HEK293T (cell line): ENCODE measurements at regions not wholly inside any gene's neighbourhood (a gene's known extent, or its start where the extent isn't known, plus 50 kb on each side); places are given as distances from the start of the nearest gene placed in this dataset.

ENCODE experiments used
- CTCF ChIA-PET: fragments of 350-600 bp; formaldehyde crosslinking; extraction: SDS; loops from one replicate; lab custom pipeline; 2021; ENCODE audit warnings: antibody characterized with exemption, inconsistent platforms; lab: Yijun Ruan, JAX
- POLR2A ChIA-PET: fragments of 350-600 bp; formaldehyde crosslinking; extraction: SDS; loops from one replicate; lab custom pipeline; 2020; ENCODE audit warnings: antibody characterized with exemption, inconsistent platforms; lab: Yijun Ruan, JAX
- DNase-seq: peaks from one replicate; pipeline ENCODE4 v3.0.0; 2012; ENCODE audit warnings: mixed read lengths; ENCODE audit errors: extremely low spot score
- ARNT ChIP-seq: fragments of 450-650 bp; IDR thresholded peaks from 2 replicates; pipeline ENCODE4 v1.6.1; 2017; ENCODE audit warnings: mild to moderate bottlenecking
- BHLHE40 ChIP-seq: fragments of 450-650 bp; IDR thresholded peaks from 2 replicates; pipeline ENCODE4 v1.6.1; 2016; ENCODE audit warnings: mild to moderate bottlenecking, moderate library complexity, borderline replicate concordance
- CTBP1 ChIP-seq: fragments of 450-650 bp; IDR thresholded peaks from 2 replicates; pipeline ENCODE4 v1.6.1; 2016; ENCODE audit warnings: borderline replicate concordance
- ELF4 ChIP-seq: fragments of 450-650 bp; IDR thresholded peaks from 2 replicates; pipeline ENCODE4 v1.6.1; 2017; ENCODE audit warnings: antibody characterized with exemption
- FOXA1 ChIP-seq: fragments of 450-650 bp; IDR thresholded peaks from 2 replicates; pipeline ENCODE4 v1.6.1; 2016; ENCODE audit warnings: mild to moderate bottlenecking
- FOXK2 ChIP-seq: fragments of 450-650 bp; IDR thresholded peaks from 2 replicates; pipeline ENCODE4 v1.6.1; 2016; ENCODE audit warnings: mild to moderate bottlenecking
- FOXM1 ChIP-seq: fragments of 450-650 bp; IDR thresholded peaks from 2 replicates; pipeline ENCODE4 v1.6.1; 2017; ENCODE audit warnings: mild to moderate bottlenecking, borderline replicate concordance
- HDGF ChIP-seq: fragments of 450-650 bp; IDR thresholded peaks from 2 replicates; pipeline ENCODE4 v1.6.1; 2017; ENCODE audit warnings: antibody characterized with exemption, borderline replicate concordance
- L3MBTL2 ChIP-seq: fragments of 450-650 bp; conservative IDR thresholded peaks from 2 replicates; pipeline ENCODE4 v1.6.1; 2016; ENCODE audit warnings: mild to moderate bottlenecking
- LEF1 ChIP-seq: fragments of 450-650 bp; IDR thresholded peaks from 2 replicates; pipeline ENCODE4 v1.6.1; 2017; ENCODE audit warnings: mild to moderate bottlenecking, borderline replicate concordance
- NFRKB ChIP-seq: fragments of 450-650 bp; IDR thresholded peaks from 2 replicates; pipeline ENCODE4 v1.6.1; 2016; ENCODE audit warnings: mild to moderate bottlenecking, moderate library complexity
- SP1 ChIP-seq: fragments of 450-650 bp; IDR thresholded peaks from 2 replicates; pipeline ENCODE4 v1.6.1; 2017
- SUZ12 ChIP-seq: fragments of 450-650 bp; IDR thresholded peaks from 2 replicates; pipeline ENCODE4 v1.6.1; 2016; ENCODE audit warnings: mild to moderate bottlenecking
- TARDBP ChIP-seq: fragments of 450-650 bp; IDR thresholded peaks from 2 replicates; pipeline ENCODE4 v1.6.1; 2016
- ZNF384 ChIP-seq: fragments of 450-650 bp; IDR thresholded peaks from 2 replicates; pipeline ENCODE4 v1.6.1; 2016
- TF ChIP-seq, protein P1 (sequence below): fragments of 450-650 bp; IDR thresholded peaks from 2 replicates; pipeline ENCODE4 v1.6.1; 2016

DNA sequence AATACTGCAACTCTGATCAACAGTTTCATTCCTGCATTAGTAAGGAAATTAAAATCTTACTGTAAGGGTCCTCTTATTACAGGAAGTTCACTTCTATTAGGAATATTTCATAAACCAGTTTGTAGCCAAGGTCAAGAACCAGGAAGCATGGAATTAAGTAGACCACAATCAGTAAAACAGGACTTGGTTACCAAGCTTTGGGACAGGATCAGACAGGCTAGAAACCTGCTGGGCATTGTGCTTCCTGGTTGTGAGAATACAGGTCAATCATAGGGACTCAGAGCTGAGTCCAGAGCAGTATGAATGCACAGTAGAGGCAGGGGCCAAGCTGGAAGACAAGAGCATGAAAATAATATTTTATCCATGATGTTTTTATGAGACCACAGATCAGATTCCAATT lies 248.0 kb downstream of the IKZF2 start:
- DNase-seq, result no peak
- CTCF ChIA-PET, result no interaction called here
- POLR2A ChIA-PET, result no interaction called here
- TF ChIP-seq FOXA1, result no peak
- TF ChIP-seq L3MBTL2, result no peak
- TF ChIP-seq, protein P1, sequence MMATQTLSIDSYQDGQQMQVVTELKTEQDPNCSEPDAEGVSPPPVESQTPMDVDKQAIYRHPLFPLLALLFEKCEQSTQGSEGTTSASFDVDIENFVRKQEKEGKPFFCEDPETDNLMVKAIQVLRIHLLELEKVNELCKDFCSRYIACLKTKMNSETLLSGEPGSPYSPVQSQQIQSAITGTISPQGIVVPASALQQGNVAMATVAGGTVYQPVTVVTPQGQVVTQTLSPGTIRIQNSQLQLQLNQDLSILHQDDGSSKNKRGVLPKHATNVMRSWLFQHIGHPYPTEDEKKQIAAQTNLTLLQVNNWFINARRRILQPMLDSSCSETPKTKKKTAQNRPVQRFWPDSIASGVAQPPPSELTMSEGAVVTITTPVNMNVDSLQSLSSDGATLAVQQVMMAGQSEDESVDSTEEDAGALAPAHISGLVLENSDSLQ, result no peak
- no peak for TF ChIP-seq TARDBP
- TF ChIP-seq FOXM1, result no peak
- TF ChIP-seq ZNF384, result no peak
- TF ChIP-seq BHLHE40, result no peak
- no peak for TF ChIP-seq ARNT

DNA sequence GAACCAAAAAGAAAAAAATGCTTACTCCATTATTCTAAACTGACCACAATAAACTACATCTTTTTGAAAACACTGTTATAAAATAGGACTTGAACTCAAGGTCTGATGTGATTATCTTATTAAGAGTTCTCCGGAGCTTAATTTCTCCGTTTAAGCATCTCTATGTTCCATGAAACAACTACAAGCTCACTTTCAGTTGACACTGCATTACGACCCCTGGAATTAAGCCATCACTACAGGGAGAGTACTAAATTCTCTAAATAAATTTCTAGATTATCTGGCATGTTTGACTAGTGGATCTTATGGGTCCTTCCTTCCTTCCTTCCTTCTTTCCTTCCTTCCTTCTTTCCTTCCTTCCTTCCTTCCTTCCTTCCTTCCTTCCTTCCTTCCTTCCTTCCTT lies 249.0 kb downstream of the IKZF2 start:
- DNase-seq, result no peak
- CTCF ChIA-PET, result no interaction called here
- TF ChIP-seq ELF4 (no peak), ARNT (no peak), CTBP1 (no peak), HDGF (no peak), LEF1 (no peak), NFRKB (no peak), SP1 (no peak), FOXA1 (no peak), FOXM1 (no peak), SUZ12 (no peak), L3MBTL2 (no peak)
- POLR2A ChIA-PET, result no interaction called here

DNA sequence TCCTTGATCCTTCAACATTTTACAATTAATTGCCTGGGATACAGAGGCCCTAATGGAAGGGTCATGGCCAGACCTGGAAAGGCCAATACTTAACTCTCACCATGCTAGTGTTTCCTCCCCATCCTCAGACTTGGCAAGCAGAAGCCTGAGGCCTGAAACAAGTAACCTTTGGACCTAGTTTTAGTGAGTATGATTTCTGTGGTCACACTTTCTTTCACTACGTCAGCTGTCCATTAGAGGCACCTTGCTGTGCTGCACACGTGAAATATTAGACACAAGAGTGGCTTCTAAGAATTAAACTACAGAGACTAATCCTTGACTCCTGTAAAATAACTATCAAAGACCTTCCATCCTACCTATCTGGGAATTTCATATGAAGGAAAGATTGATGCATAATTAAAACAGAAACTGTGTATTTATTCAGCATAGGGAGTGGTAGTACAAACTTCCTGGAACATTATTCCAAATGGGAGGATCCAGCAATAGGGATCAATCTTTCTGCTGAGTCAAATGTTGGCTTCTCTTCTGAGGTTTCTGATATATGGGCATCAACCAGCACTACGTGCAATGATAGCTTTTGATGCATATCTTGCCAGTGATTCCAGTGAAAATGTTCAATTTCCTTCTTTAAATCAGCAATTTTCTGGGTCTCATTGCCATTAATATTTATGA lies 249.7 kb downstream of the IKZF2 start:
- ChIA-PET POLR2A (no interaction called here), CTCF (no interaction called here)
- TF ChIP-seq TARDBP (no peak), FOXK2 (no peak), NFRKB (no peak), ZNF384 (no peak), BHLHE40 (no peak), LEF1 (no peak), L3MBTL2 (no peak), ARNT (no peak), SUZ12 (no peak), FOXA1 (no peak), SP1 (no peak), CTBP1 (no peak), ELF4 (no peak), FOXM1 (no peak), HDGF (no peak)
- TF ChIP-seq, protein P1, result no peak
- no peak for DNase-seq

DNA sequence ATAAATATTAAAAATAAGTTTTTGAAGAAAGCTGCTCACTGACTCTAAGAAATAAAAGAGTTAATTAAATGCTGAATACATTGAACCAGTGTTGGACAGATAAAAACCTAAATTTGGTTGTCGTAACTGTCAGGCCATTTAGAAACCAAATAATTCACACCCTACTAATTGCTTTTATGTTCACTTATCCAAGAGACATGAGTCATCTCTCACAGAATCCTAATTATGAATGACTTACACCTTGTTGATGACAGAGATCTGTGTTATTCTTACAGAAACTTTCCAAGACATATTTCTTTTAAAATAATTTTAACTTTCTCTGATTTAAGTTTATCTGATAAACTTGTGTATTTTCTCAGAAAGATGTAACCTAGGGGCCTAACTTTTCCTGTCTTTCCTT lies 250.7 kb downstream of the IKZF2 start:
- CTCF ChIA-PET, result no interaction called here
- POLR2A ChIA-PET, result no interaction called here
- DNase-seq, result no peak
- TF ChIP-seq ARNT (no peak), LEF1 (no peak), L3MBTL2 (no peak), SP1 (no peak), FOXA1 (no peak), SUZ12 (no peak), CTBP1 (no peak), TARDBP (no peak), HDGF (no peak), ZNF384 (no peak)

DNA sequence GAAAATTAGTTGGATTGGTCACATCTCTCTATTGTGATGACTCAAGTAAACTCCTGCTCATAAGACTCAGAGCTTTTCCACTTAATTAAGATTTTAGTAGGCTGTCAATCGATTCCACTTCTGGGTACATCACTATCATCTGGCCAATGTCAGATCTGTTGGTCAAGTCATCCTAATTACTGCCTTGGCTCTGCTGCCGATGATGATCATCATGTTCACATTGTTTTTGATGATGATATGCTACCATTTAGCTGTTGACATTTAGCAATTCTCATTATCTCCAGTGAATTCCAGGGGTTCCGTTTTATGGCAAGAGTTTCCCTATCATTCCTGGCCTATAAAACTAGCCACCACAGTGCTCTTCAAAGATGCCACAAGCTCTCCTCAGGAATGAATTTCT lies 253.4 kb downstream of the IKZF2 start:
- ChIA-PET CTCF (interaction anchor here (0.6 kb wide), 1 partner anchor 41 kb away, joined by 4 read pairs; no protein-coding TSS in a partner anchor), POLR2A (no interaction called here)
- no peak for DNase-seq
- no peak for TF ChIP-seq L3MBTL2
- TF ChIP-seq ZNF384, result no peak
- TF ChIP-seq, protein P1, result no peak
- no peak for TF ChIP-seq FOXK2
- no peak for TF ChIP-seq SP1

DNA sequence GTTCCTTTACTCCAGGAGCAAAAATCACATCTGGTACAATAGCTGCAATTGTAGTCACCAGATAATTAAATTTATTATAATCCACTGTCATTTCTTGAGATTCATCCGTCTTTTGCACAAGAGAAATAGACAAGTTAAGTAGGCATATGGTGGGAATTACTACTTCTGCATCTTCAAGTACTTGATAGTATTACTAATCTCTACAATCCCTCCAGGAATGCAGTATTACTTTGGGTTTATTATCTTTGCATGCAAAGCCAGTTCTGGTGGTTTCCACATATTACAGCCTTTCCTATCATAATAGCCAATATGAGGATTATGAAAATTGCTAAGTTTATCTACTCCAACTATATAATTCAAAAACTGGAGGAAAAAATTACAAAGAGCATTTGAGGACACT lies 254.1 kb downstream of the IKZF2 start:
- CTCF ChIA-PET, result no interaction called here
- POLR2A ChIA-PET, result no interaction called here
- TF ChIP-seq FOXK2 (no peak), ARNT (no peak), CTBP1 (no peak)
- DNase-seq, result no peak

DNA sequence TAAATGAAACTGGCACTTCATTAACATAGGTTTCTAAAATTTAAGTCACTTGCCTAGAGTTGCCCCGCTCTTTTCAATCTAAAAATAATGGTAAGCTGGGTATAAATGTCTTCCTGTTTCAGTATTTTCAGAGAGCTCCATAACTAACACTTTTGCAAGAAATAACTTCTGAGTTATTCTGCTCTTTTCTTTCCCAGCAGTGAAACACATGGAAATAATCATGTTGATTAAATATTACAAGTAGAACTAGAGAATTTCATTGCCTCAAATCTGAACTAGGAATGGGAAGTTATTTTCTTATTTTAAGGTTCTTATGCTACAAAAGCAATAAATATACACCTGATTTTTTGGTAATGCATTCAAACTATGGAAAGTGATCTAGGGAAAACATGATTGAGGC lies 257.4 kb downstream of the IKZF2 start:
- no peak for TF ChIP-seq SP1
- TF ChIP-seq L3MBTL2, result no peak
- no peak for TF ChIP-seq ARNT
- no peak for TF ChIP-seq NFRKB
- no peak for TF ChIP-seq FOXM1
- no peak for TF ChIP-seq ELF4
- TF ChIP-seq FOXA1, result no peak
- no peak for TF ChIP-seq CTBP1
- no peak for TF ChIP-seq BHLHE40
- no peak for TF ChIP-seq FOXK2
- TF ChIP-seq LEF1, result no peak
- TF ChIP-seq ZNF384, result no peak
- TF ChIP-seq HDGF, result no peak
- TF ChIP-seq, protein P1, result no peak
- TF ChIP-seq TARDBP, result no peak
- no peak for TF ChIP-seq SUZ12
- ChIA-PET POLR2A (no interaction called here), CTCF (no interaction called here)
- no peak for DNase-seq
